ENCODE measurements at regions not wholly inside any gene's neighbourhood (a gene's known extent, or its start where the extent isn't known, plus 50 kb on each side); places are given as distances from the start of the nearest gene placed in this dataset.
A peak's percentile ranks its signal among the peaks of the same experiment; 100 is the strongest.
"Not testable (repeated sequence)": the region's sequence is repeated elsewhere in the genome, so short reads cannot be mapped to it uniquely, and the experiment has no call there.

DNA sequence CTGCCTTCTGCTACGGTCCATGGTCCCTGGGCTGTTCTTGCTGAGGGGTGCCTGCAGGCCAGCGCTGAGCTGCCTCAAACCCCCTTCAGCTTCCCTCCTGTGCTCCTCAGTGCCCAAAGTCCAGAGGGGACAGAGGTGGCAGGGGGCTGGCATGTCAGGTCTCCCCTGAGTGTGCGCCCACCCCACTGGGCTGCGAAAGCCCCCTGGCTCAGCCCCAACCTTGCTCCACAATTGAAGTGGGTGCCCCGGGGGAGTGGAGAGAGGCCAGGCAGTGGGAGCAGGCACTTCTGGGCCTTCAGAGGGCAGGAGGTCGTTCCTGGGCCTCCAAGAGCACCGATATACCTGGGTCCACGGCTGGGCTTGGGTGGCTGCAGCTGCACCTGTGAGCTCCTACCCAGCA lies 548.7 kb upstream of the FAM98A start:
- DNase-seq (ENCODE audit: low read depth in 2 of 3, low spot score in 1 of 3): no peak

DNA sequence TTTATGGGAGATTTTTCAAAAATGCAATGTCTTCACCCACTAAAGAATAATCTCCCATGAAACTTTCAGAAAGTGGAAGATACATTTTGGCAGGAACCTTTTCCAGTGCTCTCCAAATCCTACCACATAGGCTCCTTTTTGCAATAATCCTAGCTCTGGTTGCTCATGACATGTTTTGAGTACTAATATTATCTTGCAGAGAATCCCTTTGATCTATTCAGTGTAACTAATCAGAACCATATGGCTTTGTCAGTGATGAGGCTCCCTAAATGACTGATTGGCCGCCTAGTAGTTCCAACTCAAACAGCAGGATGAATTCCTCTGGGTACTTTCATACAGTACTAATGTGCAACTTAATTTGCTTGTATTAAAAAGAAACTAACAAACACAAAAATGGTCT lies 544.0 kb upstream of the FAM98A start:
- no peak for DNase-seq (ENCODE audit: low read depth in 2 of 3, low spot score in 1 of 3)

DNA sequence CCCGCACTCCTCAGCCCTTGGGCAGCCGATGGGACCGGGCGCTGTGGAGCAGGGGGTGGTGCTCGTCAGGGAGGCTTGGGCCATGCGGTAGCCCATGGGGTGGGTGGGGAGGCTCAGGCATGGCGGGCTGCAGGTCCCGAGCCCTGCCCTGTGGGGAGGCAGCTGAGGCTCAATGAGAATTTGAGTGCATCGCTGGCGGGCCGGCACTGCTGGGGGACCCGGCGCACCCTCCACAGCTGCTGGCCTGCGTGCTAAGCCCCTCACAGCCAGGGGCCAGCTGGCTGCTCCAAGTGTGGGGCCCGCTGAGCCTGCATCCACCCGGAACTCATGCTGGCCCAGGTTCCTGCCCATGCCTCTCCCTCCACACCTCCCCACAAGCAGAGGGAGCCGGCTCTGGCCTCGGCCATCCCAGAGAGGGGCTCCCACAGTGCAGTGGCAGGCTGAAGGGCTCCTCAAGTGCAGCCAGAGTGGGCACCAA lies 543.5 kb upstream of the FAM98A start:
- not testable (repeated sequence) for DNase-seq (ENCODE audit: low read depth in 2 of 3, low spot score in 1 of 3)

DNA sequence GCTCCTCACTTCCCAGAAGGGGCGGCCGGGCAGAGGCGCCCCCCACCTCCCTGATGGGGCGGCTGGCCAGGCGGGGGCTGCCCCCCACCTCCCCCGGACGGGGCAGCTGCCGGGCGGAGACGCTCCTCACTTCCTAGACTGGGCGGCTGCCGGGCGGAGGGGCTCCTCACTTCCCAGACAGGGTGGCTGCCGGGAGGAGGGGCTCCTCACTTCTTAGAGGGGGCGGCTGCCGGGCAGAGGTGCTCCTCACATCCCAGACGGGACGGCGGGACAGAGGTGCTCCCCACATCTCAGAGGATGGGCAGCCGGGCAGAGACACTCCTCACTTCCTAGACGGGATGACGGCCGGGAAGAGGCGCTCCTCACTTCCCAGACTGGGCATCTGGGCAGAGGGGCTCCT lies 534.0 kb upstream of the FAM98A start:
- not testable (repeated sequence) for DNase-seq (ENCODE audit: low read depth in 2 of 3, low spot score in 1 of 3)

DNA sequence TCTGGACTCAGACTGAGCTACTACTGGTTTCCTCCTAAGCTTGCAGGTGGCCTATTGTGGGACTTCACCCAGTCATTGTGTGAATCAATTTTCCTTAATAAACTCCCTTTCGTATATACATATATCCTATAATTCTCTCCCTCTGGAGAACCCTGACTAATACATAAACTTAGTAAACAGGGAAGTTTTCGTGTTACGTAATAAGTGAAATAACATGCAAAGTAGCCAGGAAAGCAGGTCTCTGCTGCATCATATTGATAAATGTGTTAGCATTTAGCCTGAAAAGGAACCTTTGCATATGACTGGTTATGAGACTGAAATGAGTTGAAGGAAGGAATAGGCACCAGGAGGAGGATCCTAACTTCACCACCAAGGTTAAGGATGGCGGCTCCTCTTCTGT lies 527.2 kb upstream of the FAM98A start:
- no peak for DNase-seq (ENCODE audit: low read depth in 2 of 3, low spot score in 1 of 3)

DNA sequence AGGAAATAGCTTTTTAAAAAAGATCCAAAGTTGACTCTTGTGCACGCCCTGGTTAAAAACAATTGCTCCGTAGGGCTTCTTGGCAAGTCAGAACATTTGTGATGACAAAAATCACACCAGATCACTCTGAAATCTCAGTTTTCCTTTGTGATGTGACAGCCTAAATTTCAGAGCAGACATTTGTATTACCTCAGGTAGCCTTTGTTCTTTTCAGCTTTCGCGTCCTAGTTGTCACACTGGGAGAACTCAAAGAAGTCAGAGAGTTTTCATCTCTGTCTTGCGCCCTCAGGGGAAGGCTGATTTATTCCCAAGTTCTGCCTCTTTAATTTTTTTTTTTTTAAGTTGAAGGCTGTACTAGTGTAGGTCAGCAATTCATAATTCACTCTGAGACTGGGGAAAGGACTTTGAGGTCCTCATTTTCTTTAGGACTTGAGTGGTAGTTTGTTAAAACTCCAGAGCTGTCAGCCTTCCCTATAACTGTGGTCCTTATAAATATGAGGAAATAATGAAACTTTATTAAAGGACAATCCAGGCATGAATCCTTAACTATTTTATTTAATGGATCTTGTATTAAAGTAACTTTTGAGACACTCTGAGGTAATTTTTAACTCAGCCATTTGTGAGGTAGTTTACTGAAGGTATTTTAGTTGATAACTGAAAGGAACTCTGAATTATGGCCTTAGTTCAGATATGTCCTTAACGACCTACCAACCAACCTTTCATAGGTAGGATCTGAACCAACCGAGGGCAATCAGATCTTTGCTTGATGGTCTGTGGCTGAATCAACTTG lies 525.1 kb upstream of the FAM98A start:
- DNase-seq (ENCODE audit: low read depth in 2 of 3, low spot score in 1 of 3): no peak

DNA sequence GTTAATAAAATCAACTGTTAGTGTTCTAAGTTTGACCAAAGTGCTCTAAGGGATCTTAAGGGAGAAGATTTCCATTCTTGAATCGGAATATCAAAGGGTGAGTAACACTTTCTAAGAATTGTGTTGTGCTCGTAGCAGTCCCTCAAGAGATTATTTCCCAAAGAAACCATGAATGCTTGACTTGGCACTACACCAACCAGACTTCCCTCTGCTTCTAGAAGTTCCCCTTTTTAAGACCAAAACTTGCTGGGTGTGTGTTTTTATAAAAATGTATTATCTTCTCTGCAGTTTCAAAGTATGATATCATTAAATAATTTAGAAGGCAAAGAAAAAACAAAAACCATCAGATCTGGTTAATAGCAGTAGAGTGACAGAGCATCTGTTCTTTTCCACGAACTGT lies 522.0 kb upstream of the FAM98A start:
- no peak for DNase-seq (ENCODE audit: low read depth in 2 of 3, low spot score in 1 of 3)

DNA sequence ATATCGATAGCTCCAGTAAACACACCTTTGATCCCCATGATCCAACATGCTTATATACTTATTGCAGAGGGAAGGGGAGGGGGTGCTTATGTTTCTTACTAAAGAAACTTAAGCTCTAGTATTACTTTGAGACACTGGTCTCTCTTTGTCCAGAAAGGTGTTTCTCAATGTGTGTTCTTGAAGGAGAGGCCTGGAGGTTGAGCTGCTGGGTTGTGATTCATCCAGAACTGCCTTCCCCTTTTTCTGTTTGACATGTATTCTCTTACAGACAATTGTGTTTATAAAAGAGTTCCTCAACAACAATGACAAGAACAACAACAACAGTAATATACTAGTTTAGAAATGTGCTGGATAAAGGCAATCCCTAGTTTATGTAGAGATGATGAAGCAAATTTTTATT lies 516.0 kb upstream of the FAM98A start:
- DNase-seq (ENCODE audit: low read depth in 2 of 3, low spot score in 1 of 3): no peak

DNA sequence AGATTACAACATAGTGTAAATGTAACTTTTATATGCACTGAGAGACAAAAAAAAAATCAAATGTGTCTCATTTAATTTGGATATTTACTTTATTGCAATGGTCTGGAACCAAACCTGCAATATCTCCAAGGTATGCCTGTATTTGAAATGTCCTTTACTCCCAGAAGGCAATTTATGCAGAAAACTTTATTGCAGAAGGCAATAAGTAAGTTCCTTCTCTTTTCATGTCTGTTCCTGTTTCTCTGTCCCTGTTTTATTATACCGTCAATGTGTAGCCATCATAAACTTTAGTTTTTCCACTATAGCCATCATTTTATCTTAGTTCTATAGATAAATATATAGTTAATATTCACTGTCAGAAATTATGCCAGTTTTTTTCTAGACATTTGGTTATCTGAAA lies 513.1 kb upstream of the FAM98A start:
- no peak for DNase-seq (ENCODE audit: low read depth in 2 of 3, low spot score in 1 of 3)

DNA sequence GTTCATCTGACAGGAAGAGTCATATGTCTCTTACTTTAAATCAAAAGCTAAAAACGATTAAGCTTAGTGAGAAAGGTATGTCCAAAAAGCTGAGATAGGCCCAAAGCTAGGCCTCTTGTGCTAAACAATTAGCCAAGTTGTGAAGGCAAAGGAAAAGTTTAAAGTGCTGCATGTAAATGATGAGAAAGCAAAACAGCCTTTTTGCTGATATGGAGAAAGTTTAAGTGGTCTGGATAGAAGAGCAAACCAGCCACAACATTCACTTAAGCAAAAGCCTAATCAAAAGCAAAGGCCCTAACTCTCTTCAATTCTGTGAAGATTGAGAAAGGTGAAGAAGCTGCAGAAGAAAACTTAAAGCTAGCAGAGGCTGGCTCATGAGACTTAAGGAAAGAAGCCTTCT lies 511.3 kb upstream of the FAM98A start:
- no peak for DNase-seq (ENCODE audit: low read depth in 2 of 3, low spot score in 1 of 3)

DNA sequence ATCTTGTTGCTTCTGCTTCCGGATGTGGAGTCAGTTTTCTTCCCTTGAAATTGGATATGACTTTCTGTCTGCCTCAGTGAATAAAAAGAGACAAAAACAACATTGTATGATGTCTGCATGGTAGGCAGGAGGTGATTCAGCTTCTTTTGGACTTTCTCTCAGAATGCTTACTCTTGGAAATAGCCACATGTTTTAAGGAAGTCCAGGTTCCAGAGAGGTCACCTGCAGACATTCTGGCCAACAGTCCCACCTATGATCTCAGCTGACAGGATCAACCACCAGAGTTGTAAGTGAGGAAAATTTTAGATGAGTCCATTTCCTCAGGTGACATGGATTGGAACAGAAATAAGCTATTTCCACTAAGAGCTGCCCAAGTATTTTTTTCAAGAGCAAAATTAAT lies 508.7 kb upstream of the FAM98A start:
- no peak for DNase-seq (ENCODE audit: low read depth in 2 of 3, low spot score in 1 of 3)

DNA sequence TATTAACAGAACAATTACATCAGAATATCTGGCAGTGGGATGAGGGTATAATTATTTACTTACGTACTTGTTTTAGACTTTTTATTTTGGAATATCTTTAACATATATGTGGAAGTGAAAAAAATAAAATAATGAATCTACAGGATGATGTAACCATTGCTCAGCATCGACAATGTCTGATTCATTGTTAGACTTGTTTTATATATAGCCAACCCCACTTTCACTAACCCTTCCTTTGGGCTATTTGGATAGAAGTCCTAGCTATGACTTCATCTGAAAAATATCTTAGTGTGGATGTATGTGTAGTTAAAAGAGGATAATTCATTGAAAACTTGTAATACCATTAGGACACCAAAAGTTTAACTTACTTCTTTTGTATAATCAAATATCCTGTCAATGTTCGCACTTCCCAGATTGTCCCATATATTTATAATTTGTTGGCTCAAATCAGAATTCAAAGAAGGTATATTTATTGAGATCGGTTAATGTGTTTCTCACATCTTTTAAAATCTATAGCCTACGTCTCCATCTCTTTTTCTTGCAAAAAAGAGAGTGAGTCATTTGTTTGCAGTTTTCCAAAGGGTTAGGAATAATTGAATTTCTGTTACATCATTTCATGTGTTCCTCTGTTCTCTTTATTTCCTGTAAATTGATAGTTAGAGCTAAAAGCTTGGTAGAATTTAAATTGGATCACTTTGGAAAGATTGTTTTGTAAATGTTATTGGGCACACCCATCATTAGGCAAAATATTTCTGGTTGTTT lies 506.1 kb upstream of the FAM98A start:
- DNase-seq (ENCODE audit: low read depth in 2 of 3, low spot score in 1 of 3): no peak

DNA sequence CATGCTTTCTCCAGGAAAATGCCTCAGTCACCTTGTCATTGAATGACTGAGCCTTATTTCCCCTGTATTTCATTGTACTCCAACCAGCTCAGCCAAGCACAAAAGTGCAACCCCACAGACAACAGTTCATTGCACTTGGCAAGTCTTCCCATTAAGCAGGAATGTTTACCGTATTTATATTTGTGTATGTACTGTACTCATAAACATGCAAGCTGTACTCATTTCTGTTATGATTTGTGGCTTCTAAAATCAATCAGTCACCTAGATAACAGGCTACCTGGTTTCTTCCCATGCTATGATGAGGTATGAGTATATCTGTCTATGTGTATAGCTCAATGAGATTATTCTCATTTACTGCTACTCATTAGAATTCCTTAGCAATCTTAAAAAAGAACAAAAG lies 505.5 kb upstream of the FAM98A start:
- no peak for DNase-seq (ENCODE audit: low read depth in 2 of 3, low spot score in 1 of 3)

DNA sequence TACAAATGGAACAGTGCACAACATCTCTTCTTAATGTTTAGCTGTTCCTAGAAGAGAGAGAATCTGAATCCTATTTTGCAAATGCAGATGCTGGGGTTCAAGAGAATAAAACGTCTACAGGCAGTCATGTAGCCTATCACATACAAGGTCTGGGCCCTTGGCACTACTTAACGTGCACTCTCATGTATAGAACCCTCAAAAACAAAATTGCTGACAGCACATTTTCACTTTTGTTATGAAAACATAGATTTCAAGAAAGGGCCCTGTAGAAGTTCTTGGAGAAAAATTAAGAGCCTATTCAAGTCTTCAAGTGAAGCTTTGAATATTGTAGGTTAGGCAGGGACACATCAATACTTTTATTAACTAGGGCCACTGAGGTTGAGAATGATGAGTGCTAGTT lies 504.3 kb upstream of the FAM98A start:
- DNase-seq (ENCODE audit: low read depth in 2 of 3, low spot score in 1 of 3): no peak

DNA sequence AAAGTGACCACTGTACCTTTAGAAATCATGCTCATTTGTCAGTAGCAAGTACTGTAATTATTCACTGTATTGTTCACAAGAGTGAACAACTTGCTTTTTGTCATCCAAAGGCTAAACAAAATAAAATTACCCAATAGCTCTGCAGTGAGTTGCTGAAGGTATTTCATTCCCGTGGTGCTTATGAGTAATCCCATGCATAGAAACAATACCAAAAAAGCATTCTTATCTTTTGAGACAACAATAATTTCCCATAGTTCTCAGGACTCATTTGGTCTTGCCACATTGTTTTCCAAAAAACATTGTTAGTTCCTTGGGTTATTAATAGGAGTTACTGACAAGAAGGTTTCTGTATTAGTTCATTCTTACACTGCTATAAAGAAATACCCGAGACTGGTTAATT lies 503.2 kb upstream of the FAM98A start:
- no peak for DNase-seq (ENCODE audit: low read depth in 2 of 3, low spot score in 1 of 3)

DNA sequence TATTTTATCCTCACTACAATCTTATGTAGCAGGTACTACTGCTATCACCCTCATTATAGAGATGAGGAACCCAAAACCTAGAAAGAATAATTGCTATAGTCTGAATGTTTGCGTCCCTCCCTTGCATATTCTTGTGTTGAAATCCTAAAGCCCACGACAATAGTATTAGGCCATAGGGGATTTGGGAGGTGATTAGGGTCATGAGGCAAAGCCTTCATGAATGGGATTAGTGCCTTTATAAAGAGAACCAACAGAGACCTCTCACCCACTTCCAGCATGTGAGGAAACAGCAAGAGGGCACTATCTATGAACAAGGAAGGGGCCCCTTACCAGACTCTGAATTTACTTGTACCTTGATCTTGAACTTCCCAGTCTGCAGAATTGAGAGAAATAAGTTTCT lies 500.3 kb upstream of the FAM98A start:
- no peak for DNase-seq (ENCODE audit: low read depth in 2 of 3, low spot score in 1 of 3)

DNA sequence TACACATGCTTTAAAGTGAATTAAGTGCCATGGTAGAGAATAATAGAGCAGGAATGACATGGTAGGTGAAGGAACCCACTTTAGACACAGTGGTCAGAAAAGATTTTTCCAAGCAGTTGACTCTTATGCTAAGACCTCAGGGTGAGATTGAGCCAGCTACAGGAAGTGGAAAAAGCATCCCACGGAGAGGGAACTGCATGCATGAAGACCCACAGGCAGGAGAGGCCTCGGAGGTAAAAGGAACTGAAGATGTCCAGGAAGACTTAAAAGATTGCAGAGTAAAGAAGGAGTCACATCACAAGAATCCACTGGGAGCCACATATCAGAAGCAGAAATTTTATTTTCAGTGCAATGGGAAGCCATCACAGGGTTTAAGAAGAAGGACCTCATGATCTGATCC lies 499.2 kb upstream of the FAM98A start:
- no peak for DNase-seq (ENCODE audit: low read depth in 2 of 3, low spot score in 1 of 3)

DNA sequence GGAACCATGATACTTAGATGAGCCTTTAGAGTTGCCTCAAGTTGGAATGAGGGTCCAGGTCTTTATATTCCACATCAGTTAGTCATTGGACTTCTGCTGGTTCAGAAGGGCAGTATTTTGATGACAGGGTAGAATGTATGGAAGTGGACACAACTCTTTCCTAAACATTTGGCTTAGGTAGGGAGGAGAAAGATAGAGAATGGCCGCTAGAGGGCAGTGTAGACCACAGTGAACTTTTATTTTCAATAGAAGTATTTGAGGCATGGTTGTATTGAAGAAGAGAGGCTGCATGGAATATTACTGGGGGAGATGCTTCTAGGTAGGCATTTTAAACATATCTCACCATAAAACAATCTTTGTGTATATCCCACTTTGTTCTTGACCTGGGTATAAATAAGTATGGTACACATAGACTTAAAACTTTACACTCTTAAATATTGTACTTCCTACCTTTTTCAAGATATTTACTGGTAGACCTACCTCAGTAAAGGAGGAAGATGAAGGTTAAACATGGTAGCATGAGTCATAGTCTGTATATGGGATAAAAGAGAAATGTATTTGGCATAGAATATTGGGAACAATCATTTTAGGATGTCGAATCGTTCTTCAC lies 497.6 kb upstream of the FAM98A start:
- DNase-seq (ENCODE audit: low read depth in 2 of 3, low spot score in 1 of 3): peak; percentile 4 to 38 (median 5)

DNA sequence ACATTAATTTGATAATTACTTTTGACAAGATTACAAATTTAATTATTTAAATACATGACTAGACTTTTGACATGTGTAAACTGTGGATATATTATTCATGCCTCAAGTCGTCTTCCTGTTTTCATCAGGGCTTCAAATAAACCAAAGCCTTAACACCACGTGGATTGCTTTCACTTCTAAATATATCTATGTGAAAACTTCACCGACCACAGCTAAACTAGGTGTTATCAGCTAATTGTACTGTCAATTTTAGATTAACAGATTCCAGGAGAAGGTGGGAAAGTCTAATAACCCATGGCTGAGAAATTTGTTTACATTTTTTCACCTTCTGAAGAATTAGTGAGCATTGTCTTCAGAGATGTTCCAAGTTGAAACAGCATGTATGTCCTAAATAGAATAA lies 494.7 kb upstream of the FAM98A start:
- no peak for DNase-seq (ENCODE audit: low read depth in 2 of 3, low spot score in 1 of 3)

DNA sequence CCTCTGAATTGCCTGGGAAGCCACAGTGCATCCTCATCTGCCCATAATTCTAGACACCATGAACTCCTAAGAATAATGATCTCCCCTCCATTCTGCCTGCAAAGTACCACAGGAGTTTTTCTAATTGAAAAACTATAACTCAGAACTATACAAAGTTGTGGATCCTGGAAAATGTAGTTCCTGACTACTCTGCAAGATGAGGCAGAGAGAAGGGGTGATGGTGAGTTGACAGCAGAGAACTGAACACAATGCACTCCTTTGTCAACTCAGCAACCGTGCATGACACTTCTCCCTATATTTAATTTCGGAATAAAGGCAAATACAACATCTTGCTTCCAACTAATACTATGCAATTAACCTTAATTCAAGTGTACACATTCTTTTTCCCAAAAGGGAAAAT lies 471.1 kb upstream of the FAM98A start:
- DNase-seq (ENCODE audit: low read depth in 2 of 3, low spot score in 1 of 3): no peak

DNA sequence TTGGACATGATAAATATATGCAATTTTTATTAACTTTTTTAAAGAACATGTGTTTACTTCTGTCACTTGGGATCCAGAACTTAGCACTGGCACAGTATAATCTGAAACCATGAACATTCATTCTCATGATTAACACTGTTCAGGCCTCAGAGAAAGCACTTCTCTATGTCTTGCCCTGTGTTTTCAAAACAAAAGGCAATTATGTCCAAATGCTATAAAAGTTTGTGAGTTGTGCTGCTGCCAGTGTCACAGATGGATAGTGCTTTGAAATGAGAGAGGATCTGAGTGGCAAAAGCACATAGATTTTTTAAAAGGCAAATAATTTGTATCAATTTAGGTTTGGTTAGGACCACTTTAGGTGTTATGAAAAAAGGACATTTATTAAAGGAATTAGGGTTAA lies 470.5 kb upstream of the FAM98A start:
- DNase-seq (ENCODE audit: low read depth in 2 of 3, low spot score in 1 of 3): no peak

DNA sequence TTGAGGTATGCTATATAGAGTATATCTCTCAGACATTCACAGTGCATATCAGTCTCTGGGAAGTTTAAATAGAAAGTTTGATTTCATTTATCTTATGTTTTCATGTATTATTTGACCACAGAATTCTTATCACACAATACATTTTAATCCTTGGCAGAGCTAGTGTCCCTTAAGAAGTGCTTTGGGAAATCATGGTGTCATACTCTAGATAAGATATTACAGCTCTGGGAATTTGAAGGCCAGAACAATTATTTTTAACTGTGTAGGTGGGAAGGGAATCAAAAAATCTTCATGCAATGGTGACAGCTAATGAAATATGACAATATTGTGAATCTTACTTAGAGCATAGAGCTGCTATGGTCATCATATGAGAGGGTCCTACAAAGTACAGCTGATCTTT lies 451.3 kb upstream of the FAM98A start:
- no peak for DNase-seq (ENCODE audit: low read depth in 2 of 3, low spot score in 1 of 3)

Data from stimulated activated CD4-positive, alpha-beta T cell treated with anti-CD3 and anti-CD28 coated beads, Interleukin-12 subunit alpha, Interleukin-12 subunit beta, amount 100 ng/mL, for 48 hours (primary cell).